ENCODE measurements at regions not wholly inside any gene's neighbourhood (a gene's known extent, or its start where the extent isn't known, plus 50 kb on each side); places are given as distances from the start of the nearest gene placed in this dataset.
A peak's percentile ranks its signal among the peaks of the same experiment; 100 is the strongest.

GRCh38 chr17:63325808-63326207, 120.3 kb downstream of the CYB561 start:
- no peak for DNase-seq (ENCODE audit: low read depth in 1 of 2, low spot score in 1 of 2)
- Histone ChIP-seq H3K27me3 (no peaks in the 10 kb centered on the region), H3K36me3 (peaks cover 24% of the 10 kb centered on the region), H3K27ac (no peak overlapping the region), H3K4me3 (no peak overlapping the region), H3K9me3 (ENCODE audit: low read depth) (no peaks in the 10 kb centered on the region), H3K4me1 (ENCODE audit: low read depth) (no peaks in the 10 kb centered on the region)
- TF ChIP-seq, protein P1, sequence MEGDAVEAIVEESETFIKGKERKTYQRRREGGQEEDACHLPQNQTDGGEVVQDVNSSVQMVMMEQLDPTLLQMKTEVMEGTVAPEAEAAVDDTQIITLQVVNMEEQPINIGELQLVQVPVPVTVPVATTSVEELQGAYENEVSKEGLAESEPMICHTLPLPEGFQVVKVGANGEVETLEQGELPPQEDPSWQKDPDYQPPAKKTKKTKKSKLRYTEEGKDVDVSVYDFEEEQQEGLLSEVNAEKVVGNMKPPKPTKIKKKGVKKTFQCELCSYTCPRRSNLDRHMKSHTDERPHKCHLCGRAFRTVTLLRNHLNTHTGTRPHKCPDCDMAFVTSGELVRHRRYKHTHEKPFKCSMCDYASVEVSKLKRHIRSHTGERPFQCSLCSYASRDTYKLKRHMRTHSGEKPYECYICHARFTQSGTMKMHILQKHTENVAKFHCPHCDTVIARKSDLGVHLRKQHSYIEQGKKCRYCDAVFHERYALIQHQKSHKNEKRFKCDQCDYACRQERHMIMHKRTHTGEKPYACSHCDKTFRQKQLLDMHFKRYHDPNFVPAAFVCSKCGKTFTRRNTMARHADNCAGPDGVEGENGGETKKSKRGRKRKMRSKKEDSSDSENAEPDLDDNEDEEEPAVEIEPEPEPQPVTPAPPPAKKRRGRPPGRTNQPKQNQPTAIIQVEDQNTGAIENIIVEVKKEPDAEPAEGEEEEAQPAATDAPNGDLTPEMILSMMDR (IDR thresholded peaks at IDR 0.05; ENCODE audit: low read depth, low read length) = no peak

DNA sequence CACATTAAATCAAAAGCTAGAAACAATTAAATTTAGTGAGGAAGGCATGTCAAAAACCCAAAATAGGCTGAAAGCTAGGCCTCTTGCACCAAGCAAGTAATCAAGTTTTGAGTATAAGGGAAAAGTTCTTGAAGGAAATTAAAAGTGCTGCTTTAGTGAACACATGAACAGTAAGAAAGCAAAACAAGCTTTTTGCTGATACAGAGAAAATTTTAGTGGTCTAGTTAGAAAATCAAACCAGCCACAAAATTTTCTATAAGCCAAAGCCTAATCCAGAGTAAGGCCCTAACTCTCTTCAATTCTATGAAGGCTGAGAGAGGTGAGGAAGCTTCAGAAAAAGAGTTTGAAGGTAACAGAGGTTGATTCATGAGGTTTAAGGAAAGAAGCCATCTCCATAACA, 116.2 kb downstream of the CYB561 start:
- DNase-seq (ENCODE audit: low read depth in 1 of 2, low spot score in 1 of 2) = no peak
- Histone ChIP-seq H3K36me3 (peaks cover 26% of the 10 kb centered on the region), H3K4me1 (ENCODE audit: low read depth) (no peaks in the 10 kb centered on the region), H3K9me3 (ENCODE audit: low read depth) (no peaks in the 10 kb centered on the region), H3K27me3 (no peaks in the 10 kb centered on the region), H3K4me3 (no peak overlapping the region), H3K27ac (no peak overlapping the region)
- TF ChIP-seq, protein P1 (IDR thresholded peaks at IDR 0.05; ENCODE audit: low read depth, low read length) = no peak

DNA sequence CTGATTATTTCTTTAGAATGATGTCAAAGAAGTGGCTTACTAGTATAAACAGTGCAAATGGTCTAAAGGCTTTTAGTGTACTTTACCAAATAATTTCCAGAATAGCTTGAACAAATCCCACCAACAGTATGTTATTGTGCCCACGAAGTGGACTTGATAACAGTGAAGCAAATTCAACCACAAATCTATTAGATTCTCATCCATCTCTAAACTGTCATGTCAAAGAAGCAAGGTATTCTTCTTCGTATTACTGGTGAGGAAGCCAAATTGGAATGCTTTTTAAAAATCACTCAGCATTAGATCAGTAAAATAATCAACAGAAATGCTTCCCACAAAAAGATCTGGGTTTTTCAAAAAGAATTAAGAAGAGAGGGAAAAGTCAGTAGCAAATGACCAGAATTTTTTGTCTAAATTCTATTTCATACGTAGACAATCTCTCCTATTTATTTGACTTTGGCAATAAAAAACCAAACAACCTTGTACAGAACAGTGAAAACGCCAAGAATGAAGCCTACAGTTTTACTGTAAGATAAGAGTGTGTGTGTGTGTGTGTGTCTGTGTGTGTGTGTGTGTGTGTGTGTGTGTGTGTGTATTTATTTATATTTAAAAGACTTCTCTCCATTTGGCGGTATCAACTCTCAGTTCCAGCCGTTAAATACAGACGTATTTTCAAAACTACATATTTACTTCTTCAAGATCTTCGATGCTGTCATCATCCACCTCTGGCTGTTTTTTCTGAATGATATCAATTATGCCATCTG, 114.6 kb downstream of the CYB561 start:
- Histone ChIP-seq H3K27ac (no peak overlapping the region), H3K4me1 (ENCODE audit: low read depth) (no peaks in the 10 kb centered on the region), H3K4me3 (no peak overlapping the region), H3K9me3 (ENCODE audit: low read depth) (no peaks in the 10 kb centered on the region), H3K27me3 (no peaks in the 10 kb centered on the region), H3K36me3 (peaks cover 26% of the 10 kb centered on the region)
- no peak for DNase-seq (ENCODE audit: low read depth in 1 of 2, low spot score in 1 of 2)
- TF ChIP-seq, protein P1 (IDR thresholded peaks at IDR 0.05; ENCODE audit: low read depth, low read length) = no peak

DNA sequence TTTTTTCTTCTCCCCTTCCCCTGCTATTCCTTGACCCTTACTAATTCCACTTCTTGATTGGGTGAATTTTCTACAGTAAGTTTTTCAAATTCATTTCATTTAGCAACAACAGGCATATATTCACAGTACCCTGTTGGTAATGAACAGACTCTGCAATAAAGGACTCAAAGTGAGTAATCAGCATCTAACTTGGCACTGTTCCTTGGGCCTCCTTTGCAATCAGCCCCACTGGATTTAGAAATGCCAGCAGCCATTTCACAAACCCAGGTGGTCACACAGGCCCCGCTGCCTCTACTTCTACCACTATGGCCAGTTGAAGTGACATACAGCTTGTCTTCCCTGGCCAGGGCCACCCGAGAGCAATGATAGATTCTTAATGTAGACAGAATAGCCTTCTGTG, 113.8 kb downstream of the CYB561 start:
- TF ChIP-seq, protein P1 (IDR thresholded peaks at IDR 0.05; ENCODE audit: low read depth, low read length) = no peak
- H3K27me3 ChIP-seq = no peaks in the 10 kb centered on the region
- H3K4me1 ChIP-seq (ENCODE audit: low read depth) = no peaks in the 10 kb centered on the region
- peak in 1 of 2 donors; percentile 49 for DNase-seq (ENCODE audit: low read depth in 1 of 2, low spot score in 1 of 2)
- H3K4me3 ChIP-seq = no peak overlapping the region
- peaks cover 26% of the 10 kb centered on the region for H3K36me3 ChIP-seq
- H3K27ac ChIP-seq = no peak overlapping the region
- no peaks in the 10 kb centered on the region for H3K9me3 ChIP-seq (ENCODE audit: low read depth)

DNA sequence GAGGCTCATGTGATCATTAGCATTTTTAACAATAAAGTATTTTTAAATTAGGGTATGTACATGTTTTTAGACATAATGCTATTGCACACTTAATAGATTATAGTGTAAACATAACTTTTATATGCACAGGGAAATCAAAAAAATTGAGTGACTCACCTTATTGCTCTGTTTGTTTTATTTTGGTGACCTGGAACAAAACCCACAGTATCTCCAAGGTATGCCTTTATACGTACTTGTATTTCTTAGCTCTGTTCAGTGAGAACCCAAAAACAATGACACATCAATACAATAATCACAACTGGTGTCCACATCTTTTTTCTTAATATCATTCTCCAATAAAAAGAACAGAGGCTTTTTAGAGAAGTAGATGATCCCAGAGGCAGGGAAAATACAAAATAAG, 112.2 kb downstream of the CYB561 start:
- no peak overlapping the region for H3K27ac ChIP-seq
- no peak overlapping the region for H3K4me3 ChIP-seq
- no peak for DNase-seq (ENCODE audit: low read depth in 1 of 2, low spot score in 1 of 2)
- no peaks in the 10 kb centered on the region for H3K4me1 ChIP-seq (ENCODE audit: low read depth)
- H3K36me3 ChIP-seq = peaks cover 23% of the 10 kb centered on the region
- no peaks in the 10 kb centered on the region for H3K9me3 ChIP-seq (ENCODE audit: low read depth)
- H3K27me3 ChIP-seq = no peaks in the 10 kb centered on the region
- TF ChIP-seq, protein P1 (IDR thresholded peaks at IDR 0.05; ENCODE audit: low read depth, low read length) = no peak
